Vagina (tissue), 2 donors: ENCODE measurements at regions not wholly inside any gene's neighbourhood (a gene's known extent, or its start where the extent isn't known, plus 50 kb on each side); places are given as distances from the start of the nearest gene placed in this dataset.

Experiments
- DNase-seq, 2 donors: peaks; one replicate each; pipeline ENCODE4 v3.0.0-alpha.2; 2017; ENCODE audit errors: extremely low spot score in 2 of 2
- H3K27ac ChIP-seq: fragments of 200-600 bp; sonication (generic); one replicate; pipeline ENCODE4 v1.5.1; 2019
- H3K27me3 ChIP-seq: fragments of 200-600 bp; sonication (generic); one replicate; pipeline ENCODE4 v1.5.1; 2019
- H3K36me3 ChIP-seq, 2 donors: fragments of 200-600 bp; sonication (generic); one replicate each; pipeline ENCODE4 v1.5.1; 2017 to 2019
- H3K4me1 ChIP-seq: fragments of 200-600 bp; sonication (generic); one replicate; pipeline ENCODE4 v1.5.1; 2019
- H3K4me3 ChIP-seq, 2 donors: fragments of 200-600 bp; sonication (generic); 1 replicate in 1 of 2; 2 replicates in 1 of 2; pipeline ENCODE4 v1.5.1; 2016 to 2019
- H3K9me3 ChIP-seq: fragments of 200-600 bp; sonication (generic); one replicate; pipeline ENCODE4 v1.5.1; 2019
- CTCF ChIP-seq, 3 experiments: fragments of 450-650 bp in 2 of 3; fragments of 200-600 bp in 1 of 3; sonication (generic) in 1 of 3; IDR thresholded peaks; one replicate each; pipeline ENCODE4 v1.5.1; 2017 to 2019; ENCODE audit warnings: antibody characterized with exemption in 3 of 3, mild to moderate bottlenecking in 2 of 3, moderate library complexity in 2 of 3
- POLR2A ChIP-seq, 2 donors: fragments of 450-650 bp; IDR thresholded peaks; one replicate each; pipeline ENCODE4 v1.6.1; 2017; ENCODE audit warnings: antibody characterized with exemption in 2 of 2, mild to moderate bottlenecking in 2 of 2, moderate library complexity in 2 of 2
- POLR2AphosphoS5 ChIP-seq, 2 donors: sonication (generic); formaldehyde crosslinking; IDR thresholded peaks; one replicate each; pipeline ENCODE4 v1.9.0; 2017; ENCODE audit warnings: antibody characterized with exemption in 2 of 2, mild to moderate bottlenecking in 2 of 2, low read depth in 1 of 2; ENCODE audit not compliant: insufficient read depth in 1 of 2
- intact Hi-C: fragments of 100-400 bp; cut with DNase I; formaldehyde crosslinking; loops from one replicate; pipeline ENCODE4 v1.15.1; 2023

- Histone ChIP-seq H3K27me3 (no peaks in the 10 kb centered on the region), H3K36me3 (no peaks in the 10 kb centered on the region), H3K27ac (no peak overlapping the region), H3K4me1 (no peaks in the 10 kb centered on the region), H3K4me3 (no peak overlapping the region), H3K9me3 (no peaks in the 10 kb centered on the region)
- intact Hi-C loops = no loop called here
- DNase-seq = no peak
- TF ChIP-seq POLR2AphosphoS5 (IDR thresholded peaks at IDR 0.05; ENCODE audit: insufficient read depth in 1 of 2, low read depth in 1 of 2) (no peak), CTCF (IDR thresholded peaks at IDR 0.05) (no peak), POLR2A (IDR thresholded peaks at IDR 0.05) (no peak)
These were observed 324.8 kb upstream of the CHAC2 start for GRCh38 chr2:53442783-53443182.

GRCh38 chr2:53442093-53442492, 325.5 kb upstream of the CHAC2 start:
- Histone ChIP-seq H3K27ac (no peak overlapping the region), H3K9me3 (no peaks in the 10 kb centered on the region), H3K4me3 (no peak overlapping the region), H3K4me1 (no peaks in the 10 kb centered on the region), H3K36me3 (no peaks in the 10 kb centered on the region), H3K27me3 (no peaks in the 10 kb centered on the region)
- DNase-seq = no peak
- intact Hi-C loops = no loop called here
- no peak for TF ChIP-seq POLR2AphosphoS5 (IDR thresholded peaks at IDR 0.05; ENCODE audit: insufficient read depth in 1 of 2, low read depth in 1 of 2)
- no peak for TF ChIP-seq POLR2A (IDR thresholded peaks at IDR 0.05)
- TF ChIP-seq CTCF (IDR thresholded peaks at IDR 0.05) = no peak

GRCh38 chr2:53438692-53439091, 328.9 kb upstream of the CHAC2 start:
- DNase-seq = no peak

DNA sequence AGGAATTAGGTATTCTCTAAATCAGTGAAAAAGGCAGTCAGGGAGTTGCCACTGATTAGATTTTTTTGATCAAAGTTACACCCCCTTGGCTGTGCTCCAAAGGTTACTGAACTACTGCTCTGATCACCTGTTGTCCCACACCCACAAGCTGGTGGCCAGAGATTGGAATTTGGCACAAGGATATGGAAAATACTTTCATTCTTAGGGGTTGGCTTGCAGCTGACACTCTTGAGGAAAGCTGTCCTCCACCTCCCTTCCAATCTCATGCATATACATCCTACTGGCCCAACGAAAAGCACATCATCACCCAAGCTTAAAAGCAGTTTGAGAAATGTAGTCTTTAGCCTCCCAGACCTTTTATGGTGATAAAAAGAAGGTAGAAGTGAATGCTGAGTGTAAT, 329.5 kb upstream of the CHAC2 start:
- intact Hi-C loops = no loop called here

More at GRCh38 chr2:53438692-53439091, 328.9 kb upstream of the CHAC2 start:
- no peak overlapping the region for H3K27ac ChIP-seq
- intact Hi-C loops = no loop called here
- no peaks in the 10 kb centered on the region for H3K27me3 ChIP-seq
- H3K4me3 ChIP-seq = no peak overlapping the region
- H3K36me3 ChIP-seq = no peaks in the 10 kb centered on the region
- TF ChIP-seq POLR2AphosphoS5 (IDR thresholded peaks at IDR 0.05; ENCODE audit: insufficient read depth in 1 of 2, low read depth in 1 of 2) (no peak), POLR2A (IDR thresholded peaks at IDR 0.05) (no peak), CTCF (IDR thresholded peaks at IDR 0.05) (no peak)
- no peaks in the 10 kb centered on the region for H3K9me3 ChIP-seq
- H3K4me1 ChIP-seq = no peaks in the 10 kb centered on the region

DNA sequence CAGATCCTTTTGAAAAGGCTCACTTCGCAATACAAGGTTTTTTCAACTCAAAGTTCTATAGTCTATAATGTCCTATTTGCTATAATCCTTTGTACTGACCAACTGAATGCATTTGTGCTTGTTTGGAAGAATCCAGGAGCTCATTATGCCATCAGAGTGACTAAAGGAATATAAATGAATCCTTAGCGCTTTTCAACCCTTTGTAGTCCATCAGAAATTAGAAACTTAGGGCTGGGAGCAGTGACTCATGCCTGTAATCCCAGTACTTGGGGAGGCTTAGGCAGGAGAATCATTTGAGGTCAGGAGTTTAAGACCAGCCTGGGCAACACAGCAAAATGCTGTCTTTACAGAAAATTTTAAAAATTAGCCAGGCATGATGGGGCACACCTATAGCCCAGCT, 330.2 kb upstream of the CHAC2 start:
- TF ChIP-seq POLR2AphosphoS5 (IDR thresholded peaks at IDR 0.05; ENCODE audit: insufficient read depth in 1 of 2, low read depth in 1 of 2) = no peak
- TF ChIP-seq POLR2A (IDR thresholded peaks at IDR 0.05) = no peak
- no peak for TF ChIP-seq CTCF (IDR thresholded peaks at IDR 0.05)
- intact Hi-C loops = no loop called here
- H3K36me3 ChIP-seq = no peaks in the 10 kb centered on the region
- DNase-seq = no peak
- no peak overlapping the region for H3K27ac ChIP-seq
- H3K9me3 ChIP-seq = no peaks in the 10 kb centered on the region
- no peak overlapping the region for H3K4me3 ChIP-seq
- no peaks in the 10 kb centered on the region for H3K4me1 ChIP-seq
- H3K27me3 ChIP-seq = no peaks in the 10 kb centered on the region

More for the DNA sequence above, 329.5 kb upstream of the CHAC2 start:
- H3K36me3 ChIP-seq = no peaks in the 10 kb centered on the region
- DNase-seq = no peak
- no peak overlapping the region for H3K27ac ChIP-seq
- no peaks in the 10 kb centered on the region for H3K4me1 ChIP-seq
- no peak overlapping the region for H3K4me3 ChIP-seq
- TF ChIP-seq CTCF (IDR thresholded peaks at IDR 0.05) = no peak
- no peak for TF ChIP-seq POLR2AphosphoS5 (IDR thresholded peaks at IDR 0.05; ENCODE audit: insufficient read depth in 1 of 2, low read depth in 1 of 2)
- TF ChIP-seq POLR2A (IDR thresholded peaks at IDR 0.05) = no peak
- H3K27me3 ChIP-seq = no peaks in the 10 kb centered on the region
- no peaks in the 10 kb centered on the region for H3K9me3 ChIP-seq
